Retinal pigment epithelial cell (primary cell): ENCODE measurements at regions not wholly inside any gene's neighbourhood (a gene's known extent, or its start where the extent isn't known, plus 50 kb on each side); places are given as distances from the start of the nearest gene placed in this dataset.

Experiments used
- DNase-seq: peaks from one replicate; pipeline ENCODE4 v3.0.0-alpha.2; 2010; ENCODE audit warnings: low read depth
- H3K4me3 ChIP-seq: 2 replicates; pipeline ENCODE4 v1.5.1; 2011; ENCODE audit warnings: mild to moderate bottlenecking, low read length, control low read depth, moderate library complexity
- CTCF ChIP-seq: conservative IDR thresholded peaks from 2 replicates; pipeline ENCODE4 v1.5.1; 2011; ENCODE audit warnings: low read depth, low read length, control low read depth, inconsistent platforms

GRCh38 chr7:156442516-156442915 lies 198.1 kb upstream of the RNF32 start:
- TF ChIP-seq CTCF = no peak
- no peak overlapping the region for H3K4me3 ChIP-seq
- no peak for DNase-seq

GRCh38 chr7:156440456-156440855 lies 200.1 kb upstream of the RNF32 start:
- DNase-seq = no peak
- no peak for TF ChIP-seq CTCF
- no peak overlapping the region for H3K4me3 ChIP-seq

- no peak overlapping the region for H3K4me3 ChIP-seq
- DNase-seq = no peak
- TF ChIP-seq CTCF = no peak
These were observed 202.6 kb upstream of the RNF32 start for GRCh38 chr7:156438011-156438410.

GRCh38 chr7:156437021-156437614 lies 203.5 kb upstream of the RNF32 start:
- no peak overlapping the region for H3K4me3 ChIP-seq
- TF ChIP-seq CTCF = no peak
- DNase-seq = no peak

DNA sequence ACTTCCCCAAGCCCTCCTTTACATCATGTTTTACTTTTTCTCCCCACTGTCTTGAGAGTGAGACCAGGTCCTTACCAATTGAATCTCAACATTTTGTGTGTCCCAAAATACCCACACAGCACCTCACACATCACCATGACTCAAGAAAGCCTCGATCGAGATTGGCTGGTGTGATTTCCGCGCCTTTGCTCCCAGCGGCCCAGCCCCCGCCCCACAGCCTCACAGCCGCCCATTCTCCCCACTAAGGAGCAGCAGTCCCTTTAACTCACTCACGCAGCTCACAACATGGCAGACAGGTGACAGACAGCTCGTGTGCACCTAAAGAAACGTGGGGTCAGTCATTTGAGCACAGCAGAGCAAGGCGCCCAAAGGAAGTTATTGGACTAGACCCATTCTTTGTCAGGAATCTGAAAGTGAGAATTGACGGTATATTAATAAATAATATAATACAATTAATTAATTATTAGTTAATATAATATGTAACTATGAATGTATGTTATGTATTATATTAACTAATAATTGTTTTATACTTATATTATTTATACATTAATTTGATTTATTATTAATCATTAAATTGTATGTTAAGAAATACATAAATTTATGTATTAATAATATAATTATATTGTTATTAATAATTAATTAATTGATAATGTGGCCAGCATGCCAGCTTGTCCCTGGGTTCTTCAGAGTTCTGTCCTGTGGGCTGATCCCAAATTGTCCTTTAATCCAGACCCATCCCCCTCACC lies 204.9 kb upstream of the RNF32 start:
- TF ChIP-seq CTCF = no peak
- no peak overlapping the region for H3K4me3 ChIP-seq
- DNase-seq = no peak

DNA sequence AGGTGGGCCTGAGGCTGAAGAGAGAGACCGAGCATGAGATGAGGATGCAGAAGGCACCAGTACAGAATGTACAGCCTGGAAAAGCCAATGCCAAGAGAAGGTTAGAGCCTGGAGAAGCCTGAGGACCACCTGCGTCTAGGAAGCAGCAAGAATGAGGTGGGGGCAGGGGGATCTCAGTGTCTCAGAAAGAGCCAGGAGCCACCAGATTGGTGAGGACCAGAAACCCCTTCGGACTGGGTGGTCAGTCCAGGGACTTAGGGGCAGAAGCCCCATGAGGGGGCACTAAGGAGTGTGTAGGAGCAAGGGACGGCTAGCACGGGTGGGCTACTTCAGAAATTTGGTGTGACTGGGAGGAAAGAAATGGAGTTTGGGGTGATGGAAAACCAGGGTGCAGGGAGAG lies 205.9 kb upstream of the RNF32 start:
- DNase-seq = no peak
- H3K4me3 ChIP-seq = no peak overlapping the region
- no peak for TF ChIP-seq CTCF

GRCh38 chr7:156432018-156432417 lies 208.6 kb upstream of the RNF32 start:
- TF ChIP-seq CTCF = no peak
- DNase-seq = no peak
- H3K4me3 ChIP-seq = no peak overlapping the region
